GM18951 (cell line): ENCODE measurements at regions not wholly inside any gene's neighbourhood (a gene's known extent, or its start where the extent isn't known, plus 50 kb on each side); places are given as distances from the start of the nearest gene placed in this dataset.
"Not testable (repeated sequence)": the region's sequence is repeated elsewhere in the genome, so short reads cannot be mapped to it uniquely, and the experiment has no call there.

Experiments used
- POLR2A ChIP-seq: IDR thresholded peaks from 4 replicates; pipeline ENCODE4 v1.6.1; 2011; ENCODE audit warnings: mild to moderate bottlenecking; ENCODE audit not compliant: insufficient read length, insufficient read depth; ENCODE audit errors: extremely low read depth
- in situ Hi-C: fragments of 300-500 bp; cut with MboI; formaldehyde crosslinking; loops from one replicate; pipeline ENCODE4 v1.12.0; 2022; ENCODE audit warnings: low sequenced_read_pairs, mixed read lengths, inconsistent platforms; ENCODE audit not compliant: unreplicated experiment

DNA sequence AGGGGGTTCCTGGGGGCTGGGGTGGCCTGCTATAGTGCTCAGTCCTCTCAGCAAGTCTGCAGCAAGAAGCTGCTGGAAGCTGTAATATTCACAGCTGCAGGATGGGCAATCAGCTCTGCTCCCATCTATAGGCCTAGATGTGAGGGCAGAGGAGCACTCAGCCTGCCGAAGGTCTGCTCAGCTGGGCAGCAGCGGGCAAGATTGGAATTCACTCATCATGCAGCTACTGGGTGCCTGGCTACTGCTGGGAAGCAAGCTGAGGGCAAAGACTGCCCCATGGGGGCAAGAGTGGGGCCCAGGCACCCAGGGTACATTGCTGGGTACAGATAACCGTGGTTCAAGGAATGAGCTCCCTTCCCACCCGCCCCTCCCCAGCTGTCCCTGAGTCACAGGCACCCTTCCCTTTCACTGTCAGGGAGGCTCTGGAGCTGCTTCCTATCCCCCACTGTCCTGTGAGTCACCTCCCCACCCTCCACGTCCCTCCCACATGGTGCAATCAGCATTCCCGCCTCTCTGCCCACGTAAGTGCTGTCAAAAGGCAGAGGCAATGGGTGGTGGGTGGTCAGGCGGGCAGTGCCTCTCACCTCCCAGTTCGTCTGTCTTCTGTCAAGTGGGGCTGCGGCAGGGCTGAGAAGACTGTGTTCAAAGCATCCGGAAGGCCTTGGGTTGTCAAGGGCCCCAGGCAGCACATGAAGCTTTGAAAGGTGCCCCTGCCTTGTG lies 169.2 kb downstream of the TRIM43 start:
- no peak for TF ChIP-seq POLR2A
- in situ Hi-C loops, result no loop called here

DNA sequence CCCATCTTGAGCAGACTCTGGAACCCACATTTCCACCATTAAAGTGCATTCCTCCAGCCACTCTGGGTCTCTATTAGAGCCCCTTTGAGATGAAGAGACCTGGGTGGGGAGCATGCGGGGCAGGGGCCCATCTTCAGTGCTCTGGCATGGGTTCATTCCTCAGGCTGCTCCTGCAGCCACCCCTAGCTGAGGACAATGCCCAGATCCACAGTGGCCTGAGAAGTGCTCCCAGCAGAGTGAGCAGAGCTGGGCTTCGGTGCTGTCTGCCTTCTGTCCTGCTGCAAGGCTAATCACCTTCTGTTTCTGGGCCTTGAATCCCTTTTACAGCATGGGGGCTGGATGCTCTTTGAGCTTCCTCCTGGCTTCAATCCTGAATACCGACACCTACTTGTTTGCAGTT lies 169.8 kb downstream of the TRIM43 start:
- in situ Hi-C loops, result no loop called here

DNA sequence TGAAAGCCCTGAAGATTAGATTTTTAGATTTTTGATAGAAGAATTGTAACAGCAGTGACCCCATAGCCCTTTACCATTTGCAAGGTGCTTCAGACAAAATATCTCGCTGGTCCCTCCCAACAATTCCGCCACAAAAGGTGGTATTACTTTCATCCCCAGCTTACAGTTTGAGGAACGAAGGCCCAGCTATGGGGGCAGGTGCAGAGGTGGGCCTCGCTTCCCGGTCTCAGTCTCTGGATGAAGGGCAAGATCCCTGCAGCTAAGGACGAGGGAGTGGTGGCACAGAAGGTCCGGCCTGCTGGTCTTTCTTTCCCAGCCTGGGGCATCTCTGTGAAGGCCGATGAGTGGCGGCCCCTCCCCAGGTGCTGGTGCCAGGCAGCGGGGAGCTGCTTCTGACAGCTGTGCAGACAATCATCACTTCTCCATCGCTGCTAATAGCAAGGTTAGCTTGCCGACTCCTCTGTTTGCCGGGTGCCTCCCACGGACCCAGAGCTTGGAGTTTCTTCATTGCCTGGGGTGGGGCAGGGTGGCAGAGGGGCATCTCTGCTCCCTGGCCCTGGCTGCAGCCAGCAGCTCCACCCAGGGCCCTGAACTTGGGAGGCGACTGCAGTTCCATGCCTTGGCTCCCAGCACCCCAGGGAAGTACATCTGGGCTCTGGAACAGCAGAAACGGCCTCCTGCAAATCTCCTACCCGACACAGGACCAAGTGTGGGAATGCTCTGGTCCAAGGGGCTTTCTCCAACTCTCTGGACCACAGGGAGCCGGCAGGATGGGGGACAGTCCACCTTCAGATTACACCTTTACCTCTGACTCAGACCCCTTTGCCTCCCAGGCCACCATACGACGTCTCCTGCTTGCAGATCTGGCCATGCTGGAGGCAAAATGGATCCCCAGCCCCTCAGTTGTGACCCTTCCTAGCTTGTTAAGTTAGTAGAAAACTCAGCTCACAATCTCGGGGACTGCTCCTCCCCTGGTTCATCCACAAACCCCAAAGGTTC lies 170.5 kb downstream of the TRIM43 start:
- in situ Hi-C loops, result not testable (repeated sequence)

More for the DNA sequence above, 169.8 kb downstream of the TRIM43 start:
- TF ChIP-seq POLR2A, result no peak

DNA sequence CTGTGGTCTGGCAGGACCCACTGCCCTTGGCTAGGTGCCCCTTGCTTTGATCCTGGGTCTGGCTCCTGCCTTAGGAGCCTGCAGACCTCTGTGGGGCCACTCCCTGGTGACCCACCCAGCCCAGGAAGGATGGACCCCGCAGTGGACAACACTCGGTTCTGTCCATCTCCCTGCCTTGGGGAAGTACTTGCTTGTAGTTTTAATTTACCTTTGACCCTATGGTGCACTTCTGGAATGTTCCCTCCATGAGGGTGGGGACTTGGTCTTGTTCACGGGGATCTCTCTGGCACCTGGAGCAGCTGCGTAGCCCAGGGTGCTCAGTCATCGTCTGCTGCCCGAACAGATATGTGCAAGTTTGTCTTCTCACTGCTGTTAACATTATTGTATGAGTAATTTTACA lies 171.3 kb downstream of the TRIM43 start:
- in situ Hi-C loops, result not testable (repeated sequence)

DNA sequence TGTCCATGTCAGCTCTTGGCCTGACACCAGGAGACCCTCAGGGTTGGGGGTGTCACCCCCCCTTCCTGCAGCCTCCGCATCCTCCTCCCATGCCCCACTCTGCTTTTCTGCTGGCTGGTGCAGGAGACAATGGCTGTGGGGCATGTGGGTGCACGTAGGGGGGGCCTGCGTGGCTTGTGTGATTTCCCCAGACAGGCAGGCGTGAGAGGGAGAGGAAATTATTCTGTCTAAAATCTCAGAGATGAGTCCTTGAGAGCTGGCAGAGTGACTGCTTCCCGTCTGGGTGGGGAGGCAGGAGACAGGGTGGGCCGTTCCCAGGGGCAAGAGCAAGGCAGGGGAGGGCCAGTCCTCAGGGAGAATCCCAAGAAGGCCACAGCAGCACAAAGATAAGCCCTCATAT lies 173.2 kb downstream of the TRIM43 start:
- in situ Hi-C loops, result not testable (repeated sequence)

DNA sequence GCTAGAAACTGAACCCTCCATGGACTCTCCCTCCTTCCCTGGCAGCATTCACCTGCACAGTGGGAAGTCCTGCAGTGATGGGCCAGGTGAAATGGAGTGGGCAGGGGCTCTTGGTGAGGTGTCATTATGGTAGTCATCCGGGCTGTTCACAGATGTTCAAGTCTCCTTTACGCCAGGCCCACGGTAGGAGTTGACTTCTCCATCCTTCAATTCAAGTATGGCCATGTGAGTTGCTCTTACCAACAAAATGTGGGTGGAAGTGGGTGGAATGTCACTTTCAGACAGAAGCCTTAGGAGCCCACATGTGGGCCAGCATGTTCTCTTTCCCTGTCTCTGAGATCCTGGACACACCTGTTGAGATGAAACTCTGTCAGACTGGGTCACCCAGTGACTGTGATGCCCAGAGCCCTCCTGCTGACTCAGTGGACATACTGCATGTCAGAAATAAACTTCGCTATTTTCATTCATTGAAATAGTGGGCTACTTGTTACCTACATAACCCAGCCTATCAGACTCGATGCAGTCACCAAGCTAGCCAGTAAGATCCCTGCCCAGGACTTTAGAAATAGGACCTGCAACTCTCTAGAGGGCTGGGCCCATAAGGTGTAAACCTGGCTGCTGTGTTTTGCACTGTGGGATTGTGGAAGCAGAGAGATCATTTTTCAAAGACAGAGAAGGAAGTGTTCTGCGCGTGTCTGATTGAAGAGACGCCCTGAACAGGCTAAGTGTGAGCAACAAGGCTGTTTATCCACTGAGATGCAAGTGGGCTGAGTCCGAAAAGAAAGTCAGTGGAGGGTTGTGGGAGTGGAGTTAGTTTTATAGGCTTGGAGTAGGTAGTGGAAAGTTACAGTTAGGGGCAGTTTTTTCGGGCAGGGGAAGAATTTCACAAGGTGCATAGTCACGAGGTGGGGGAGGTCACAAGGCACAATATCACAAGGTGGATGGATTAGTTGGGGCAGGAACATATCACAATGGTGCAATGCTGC lies 174.4 kb downstream of the TRIM43 start:
- in situ Hi-C loops, result not testable (repeated sequence)

DNA sequence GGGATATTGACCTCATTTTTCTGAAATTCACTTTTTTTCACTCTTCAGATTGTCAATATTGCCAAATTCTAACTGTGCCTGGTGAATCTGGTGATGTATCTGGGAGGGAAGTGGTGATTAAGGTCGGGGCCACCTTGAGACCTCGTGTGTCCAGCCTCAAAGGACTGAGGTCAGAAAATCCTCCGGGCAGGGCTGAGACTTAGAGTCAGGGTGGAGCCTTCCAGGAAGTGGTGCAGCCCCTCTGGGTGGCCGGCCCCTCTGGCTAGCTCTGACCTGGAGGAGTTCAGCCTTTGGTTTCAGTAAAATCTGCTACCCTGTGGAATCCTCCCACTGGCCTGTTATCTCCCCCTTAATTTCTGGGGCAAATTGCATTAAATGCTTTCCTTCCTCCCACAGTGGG lies 175.7 kb downstream of the TRIM43 start:
- in situ Hi-C loops, result not testable (repeated sequence)

DNA sequence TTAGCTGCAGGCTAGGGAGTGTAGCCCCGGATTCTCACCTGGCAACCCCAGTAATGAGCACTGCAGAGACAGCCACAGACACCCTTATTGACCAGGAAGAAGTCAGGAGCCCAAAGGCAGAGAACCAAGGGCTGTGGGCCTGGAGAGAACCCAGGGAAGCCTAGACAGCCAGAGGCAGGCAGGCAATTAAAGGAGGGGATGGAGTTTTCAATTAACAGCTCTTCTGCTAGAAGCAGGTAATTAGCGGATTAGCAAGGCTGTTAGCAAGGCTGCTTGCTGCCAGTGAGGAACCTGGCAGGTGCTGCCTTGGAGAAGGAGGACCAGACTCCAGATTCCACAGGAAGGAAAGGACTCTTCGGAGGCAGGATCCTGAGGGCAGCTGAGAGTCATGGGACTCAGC lies 176.1 kb downstream of the TRIM43 start:
- in situ Hi-C loops, result not testable (repeated sequence)

DNA sequence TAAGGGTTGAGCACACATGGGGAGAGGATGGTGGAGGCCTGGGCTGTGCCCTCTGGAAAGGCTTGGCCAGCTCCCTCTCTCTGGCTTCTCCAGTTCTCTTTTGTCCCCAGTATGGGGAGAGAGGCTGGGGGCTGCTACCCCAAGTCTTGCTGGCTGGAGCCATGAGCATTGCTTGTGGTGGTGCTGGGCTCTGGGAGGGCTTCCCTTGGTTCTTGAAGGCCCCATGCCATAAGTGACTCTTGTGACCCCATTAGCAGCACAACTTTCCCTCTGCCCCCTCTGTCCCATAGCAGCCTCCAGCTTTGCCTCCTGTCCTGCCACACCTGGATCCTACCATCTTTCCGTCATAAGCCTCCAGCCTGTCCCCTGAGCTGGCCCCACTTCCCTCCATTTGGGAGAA lies 177.5 kb downstream of the TRIM43 start:
- in situ Hi-C loops, result not testable (repeated sequence)

DNA sequence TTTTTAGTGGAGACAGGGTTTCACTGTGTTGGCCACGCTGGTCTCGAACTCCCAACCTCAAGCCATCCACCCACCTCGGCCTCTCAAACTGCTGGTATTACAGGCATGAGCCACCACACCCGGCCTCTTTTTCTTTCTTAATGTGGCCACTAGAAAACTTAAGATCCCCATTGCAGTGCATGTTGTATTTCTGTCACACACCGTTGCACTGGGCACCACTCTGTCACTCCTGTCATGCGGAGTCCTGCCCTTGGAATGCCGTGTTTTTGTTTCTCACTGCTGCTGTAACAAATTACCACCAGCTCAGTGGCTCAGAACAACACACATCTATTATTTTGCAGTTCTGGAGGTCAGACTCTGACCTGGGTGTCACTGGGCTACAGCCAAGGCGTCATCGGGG lies 178.9 kb downstream of the TRIM43 start:
- in situ Hi-C loops, result not testable (repeated sequence)

DNA sequence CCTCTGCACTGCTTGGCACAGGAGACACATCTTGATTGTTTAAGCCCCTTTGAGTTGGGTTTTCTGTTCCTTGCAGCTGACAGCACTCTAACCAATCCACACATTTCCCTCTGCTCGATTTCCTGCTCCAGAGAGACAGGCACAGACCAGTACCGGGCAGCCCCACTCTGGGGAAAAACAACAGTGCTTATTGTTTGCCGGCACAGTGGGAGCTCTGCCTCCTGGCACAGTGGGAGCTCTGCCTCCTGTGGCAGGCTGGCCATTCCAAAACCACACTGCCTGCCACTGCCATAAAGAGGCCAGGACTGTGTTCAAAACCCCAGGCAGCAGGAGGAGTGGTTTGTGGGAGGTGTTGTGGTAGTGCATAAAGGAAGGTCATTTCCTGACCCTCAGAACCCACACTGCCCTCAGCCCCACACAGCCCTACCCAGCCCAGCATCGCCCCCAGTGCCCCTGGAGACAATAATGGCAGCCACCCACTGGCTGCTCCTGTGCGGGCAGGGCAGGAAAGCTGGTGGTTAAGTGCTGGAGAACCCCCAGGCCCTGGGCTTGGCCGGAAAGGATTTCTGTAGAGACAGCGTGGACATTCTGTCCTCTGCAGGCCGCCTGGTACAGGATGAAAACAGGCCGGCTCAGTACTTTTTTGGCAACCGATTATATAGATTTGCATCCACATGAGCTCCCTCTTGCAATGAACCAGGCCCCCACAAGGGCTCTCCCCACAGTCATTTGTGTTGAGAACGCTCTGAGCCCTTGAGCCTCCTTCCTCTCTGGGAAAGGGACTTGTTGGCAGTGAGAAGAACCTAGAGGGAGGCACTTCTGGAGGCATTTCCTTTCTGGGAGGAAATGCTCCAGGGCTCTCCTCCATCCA lies 182.8 kb downstream of the TRIM43 start:
- in situ Hi-C loops, result loop anchor here (25.0 kb wide), 2 partner anchors 313 to 413 kb away; no protein-coding TSS in a partner anchor

DNA sequence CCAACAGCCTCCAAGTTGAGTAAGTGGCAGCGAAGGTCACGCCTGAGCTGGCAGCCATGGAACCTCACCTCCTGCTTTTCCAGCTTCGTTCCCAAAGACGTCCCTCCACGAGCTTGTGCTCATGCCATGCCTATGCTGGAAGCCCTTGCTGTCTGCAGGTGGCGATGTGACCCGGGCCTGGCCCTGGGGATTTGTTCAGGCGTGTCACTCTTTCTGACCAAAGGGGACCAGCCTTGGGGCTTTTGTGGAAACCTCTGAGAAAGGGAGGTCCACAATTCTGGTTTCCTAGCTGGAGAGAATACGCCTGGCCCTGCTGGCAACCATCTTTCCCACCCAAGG lies 183.4 kb downstream of the TRIM43 start:
- in situ Hi-C loops, result loop anchor here (25.0 kb wide), 2 partner anchors 312 to 412 kb away; no protein-coding TSS in a partner anchor
